Iris pigment epithelial cell (primary cell): ENCODE measurements at regions not wholly inside any gene's neighbourhood (a gene's known extent, or its start where the extent isn't known, plus 50 kb on each side); places are given as distances from the start of the nearest gene placed in this dataset.
"Not testable (repeated sequence)": the region's sequence is repeated elsewhere in the genome, so short reads cannot be mapped to it uniquely, and the experiment has no call there.

Experiments used
- DNase-seq: peaks from one replicate; pipeline ENCODE4 v3.0.0-alpha.2; 2011; ENCODE audit warnings: low read depth

- DNase-seq: peak; percentile 5
Observed at GRCh38 chr3:28575746-28576613, 227.4 kb upstream of the AZI2 start.

- DNase-seq: no peak
Observed at GRCh38 chr3:28576614-28577200, 228.1 kb upstream of the AZI2 start.

DNA sequence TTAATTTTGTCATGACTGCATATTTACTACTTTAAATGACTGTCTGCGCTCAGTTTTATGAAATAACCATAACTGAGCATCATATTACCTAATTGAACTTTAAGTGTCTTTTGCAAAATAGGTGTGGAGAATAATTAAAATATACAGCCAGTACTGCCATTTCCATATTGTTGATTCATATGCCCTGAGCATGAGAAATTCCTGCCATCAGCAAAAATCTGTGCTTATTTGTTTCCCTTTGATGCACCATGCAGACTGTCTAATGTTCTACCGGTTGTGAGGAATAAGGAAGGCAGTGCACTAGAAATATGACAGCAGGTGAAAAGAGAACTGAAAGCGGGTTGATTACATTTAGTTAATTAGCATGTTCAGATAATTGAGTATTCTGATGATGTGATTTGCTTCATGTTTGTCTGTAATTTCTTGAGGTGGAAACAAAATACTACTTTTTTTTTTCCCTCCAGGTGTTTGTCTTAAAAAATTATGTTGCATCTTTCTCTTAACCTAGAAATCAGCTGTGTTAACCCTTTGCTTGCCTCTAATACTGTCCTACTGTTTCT lies 229.4 kb upstream of the AZI2 start:
- no peak for DNase-seq

- no peak for DNase-seq
Observed at GRCh38 chr3:28586325-28586724, 237.7 kb upstream of the AZI2 start.

DNA sequence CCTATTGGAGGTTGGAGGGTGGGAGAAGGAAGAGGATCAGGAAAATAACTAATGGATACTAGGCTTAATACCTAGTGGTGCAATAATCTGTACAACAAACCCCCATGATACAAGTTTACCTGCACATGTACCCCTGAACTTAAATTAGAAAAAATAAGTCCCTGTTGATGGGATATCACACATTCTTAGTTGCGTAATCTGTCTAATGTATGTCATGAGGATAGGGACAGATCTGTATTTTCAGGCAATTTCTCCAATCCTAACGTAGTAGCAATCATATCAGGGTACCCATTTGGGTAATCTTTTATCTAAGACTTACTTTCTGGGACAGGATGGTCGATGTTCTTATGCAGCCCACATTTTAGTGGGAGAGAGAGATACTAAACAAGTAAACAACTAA lies 239.1 kb upstream of the AZI2 start:
- no peak for DNase-seq

DNA sequence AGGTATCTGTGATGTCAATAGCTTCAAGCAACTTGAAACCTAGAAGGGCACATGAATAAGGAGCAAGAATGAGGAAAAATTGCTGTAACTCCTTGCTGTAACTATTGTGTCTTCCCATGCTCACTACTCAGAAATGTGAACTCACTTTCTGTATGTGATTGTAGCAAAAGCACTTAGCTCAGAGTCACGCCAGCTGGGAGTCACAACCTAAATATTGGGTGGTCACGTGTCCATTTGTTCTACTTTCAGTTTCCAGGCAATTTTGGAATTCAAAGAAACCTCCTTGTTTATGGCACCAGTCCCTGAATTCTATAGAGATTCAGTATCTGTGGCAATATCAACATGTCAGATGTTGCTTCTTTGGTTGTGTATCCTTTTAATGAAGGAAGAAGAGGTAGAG lies 241.6 kb upstream of the AZI2 start:
- no peak for DNase-seq

GRCh38 chr3:28590860-28591259 lies 242.2 kb upstream of the AZI2 start:
- no peak for DNase-seq

- DNase-seq: no peak
Observed at GRCh38 chr3:28595372-28595771, 246.7 kb upstream of the AZI2 start.

GRCh38 chr3:28597452-28597851 lies 248.8 kb upstream of the AZI2 start:
- DNase-seq: no peak

GRCh38 chr3:28598165-28598564 lies 249.5 kb upstream of the AZI2 start:
- DNase-seq: no peak

DNA sequence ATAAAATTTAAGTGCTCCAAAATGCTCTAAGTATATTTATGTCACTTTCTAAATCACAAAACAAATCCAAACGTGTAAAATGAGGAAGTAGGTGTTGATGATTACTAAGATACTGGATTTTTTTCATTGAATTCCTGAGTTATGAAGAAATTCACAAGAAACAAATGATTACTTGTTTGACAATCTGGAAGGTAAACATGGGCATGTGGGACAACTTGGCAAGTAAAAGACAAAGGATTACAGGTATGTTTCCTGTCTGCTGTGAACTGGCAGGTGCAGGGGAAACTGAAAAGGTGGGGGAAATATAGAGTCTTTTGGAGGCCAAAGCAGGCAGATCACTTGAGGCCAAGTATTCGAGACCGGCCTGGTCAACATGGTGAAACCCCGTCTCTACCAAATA lies 252.7 kb upstream of the AZI2 start:
- no peak for DNase-seq

DNA sequence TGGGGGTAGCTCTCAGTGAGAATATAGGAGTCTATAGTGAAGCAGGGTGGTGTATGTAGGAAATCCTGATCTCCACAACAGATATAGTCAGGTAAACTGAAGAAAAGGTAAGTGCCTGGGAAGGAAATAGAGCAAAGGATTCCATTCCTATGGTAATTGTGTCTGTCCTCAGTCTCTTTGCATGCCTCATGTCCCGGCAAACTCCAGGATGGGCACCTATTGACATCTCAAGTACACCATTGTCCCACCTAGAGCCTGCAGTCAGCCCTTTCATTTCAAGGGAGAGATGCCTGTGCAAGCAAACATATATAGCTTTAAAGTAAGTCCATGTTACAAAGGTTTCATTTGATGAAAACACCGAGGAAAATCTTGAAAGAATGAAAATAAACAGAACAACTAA lies 257.7 kb upstream of the AZI2 start:
- no peak for DNase-seq

DNA sequence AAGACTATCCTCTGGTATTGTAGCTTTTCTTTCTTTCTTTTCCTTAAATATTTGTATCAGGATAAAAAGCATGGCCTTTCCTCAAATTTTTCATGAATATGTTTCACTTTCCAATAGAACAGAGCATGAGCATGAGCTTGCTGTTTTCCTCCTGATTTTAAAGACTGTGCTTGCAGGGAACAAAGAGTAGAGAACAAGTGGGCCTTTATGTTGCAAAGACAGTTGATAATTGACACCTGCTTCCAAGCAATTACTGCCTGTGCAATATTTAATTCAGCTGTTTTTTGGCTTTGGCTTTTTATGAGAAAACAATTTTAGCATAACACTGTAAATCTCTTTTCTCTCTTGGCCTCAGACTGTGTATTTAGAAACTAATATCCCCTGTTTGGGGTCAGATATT lies 263.6 kb upstream of the AZI2 start:
- DNase-seq: no peak

DNA sequence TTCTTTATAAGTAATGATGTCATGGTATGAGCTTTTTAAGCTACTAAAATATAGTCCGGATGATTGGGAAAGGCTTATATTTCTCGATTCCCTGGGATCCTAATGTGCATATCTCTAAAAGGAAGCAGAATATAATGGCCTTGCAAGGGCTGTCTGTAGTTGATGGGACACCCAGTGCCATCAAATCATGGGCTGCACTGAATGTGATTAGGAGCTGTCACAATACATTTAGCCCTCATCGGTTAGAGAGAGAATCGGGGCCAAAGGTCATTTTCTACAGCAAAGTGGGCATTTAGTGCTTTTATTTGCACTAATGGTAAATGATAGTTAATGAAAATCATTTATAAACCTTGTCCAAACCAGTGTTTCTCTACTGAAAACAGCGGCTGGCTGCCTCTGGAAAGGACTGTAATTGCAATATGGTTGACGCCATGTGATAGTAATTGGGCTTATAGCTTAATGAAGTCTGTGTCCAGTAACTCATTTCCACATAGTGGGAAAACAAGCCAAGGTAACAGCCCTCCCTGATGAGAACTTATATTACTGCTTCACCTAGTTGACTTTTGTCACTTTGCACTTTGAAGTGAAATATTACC lies 265.0 kb upstream of the AZI2 start:
- DNase-seq: no peak

DNA sequence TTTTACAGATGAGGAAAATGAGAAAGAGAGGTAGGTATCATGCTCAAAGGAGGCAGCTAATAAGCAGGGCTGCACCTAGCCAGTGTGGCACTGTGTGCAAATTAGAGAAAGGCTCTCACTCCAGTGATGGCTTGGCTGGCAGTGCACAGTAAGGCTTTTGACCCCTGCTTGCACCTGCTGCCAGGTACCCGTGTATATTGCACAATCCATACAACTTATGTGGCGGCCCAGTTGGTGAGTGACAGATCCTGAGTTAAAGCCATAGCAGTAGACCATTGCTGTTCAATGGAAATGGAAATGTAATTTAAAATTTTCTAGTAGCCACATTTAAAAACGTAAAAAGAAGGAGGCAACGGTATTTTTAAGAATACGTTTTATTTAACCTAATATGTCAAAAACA lies 266.4 kb upstream of the AZI2 start:
- no peak for DNase-seq

GRCh38 chr3:28615971-28616370 lies 267.3 kb upstream of the AZI2 start:
- no peak for DNase-seq

DNA sequence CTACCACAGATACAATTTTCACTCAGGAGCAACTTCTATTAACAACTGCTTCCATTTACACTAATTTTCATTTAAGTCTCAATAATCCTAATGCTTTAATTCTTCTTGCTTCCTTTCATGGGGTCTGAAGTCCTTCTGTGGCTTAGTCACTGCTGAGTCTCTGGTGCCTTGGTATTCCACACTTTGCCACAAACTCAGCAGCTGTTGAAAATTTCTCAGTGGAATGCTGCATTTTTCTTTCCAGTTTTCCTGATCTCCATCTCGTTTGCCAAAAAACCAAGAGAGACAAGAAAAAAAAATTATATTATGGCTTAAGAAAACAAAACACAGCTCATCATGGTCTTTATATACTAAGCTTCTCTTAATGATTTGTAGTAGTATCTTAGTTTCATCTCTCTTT lies 269.2 kb upstream of the AZI2 start:
- DNase-seq: no peak

- DNase-seq: no peak
Observed at GRCh38 chr3:28623106-28623505, 274.5 kb upstream of the AZI2 start.

- no peak for DNase-seq
Observed at GRCh38 chr3:28624084-28624483, 275.5 kb upstream of the AZI2 start.

- DNase-seq: not testable (repeated sequence)
Observed at GRCh38 chr3:28627843-28628242, 279.2 kb upstream of the AZI2 start.

DNA sequence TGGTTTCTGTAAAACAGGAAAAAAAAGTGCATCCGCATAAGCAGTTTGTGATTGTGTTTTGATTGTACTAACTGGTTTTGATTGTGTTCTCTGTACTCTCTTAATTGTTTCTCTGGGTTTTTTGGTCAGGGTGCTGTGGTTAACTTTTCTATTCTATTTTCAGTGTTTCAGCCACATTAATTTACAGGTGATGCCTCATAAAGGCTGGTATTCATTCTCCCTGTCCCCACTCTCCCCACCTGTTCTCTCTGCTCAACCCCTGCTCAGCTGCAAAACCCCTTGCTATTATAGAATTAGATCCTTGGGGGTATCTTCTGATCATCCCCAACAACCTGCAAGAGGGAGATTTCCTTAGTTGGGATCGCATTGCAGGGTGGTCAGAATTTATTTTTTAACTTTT lies 285.4 kb upstream of the AZI2 start:
- DNase-seq: no peak

DNA sequence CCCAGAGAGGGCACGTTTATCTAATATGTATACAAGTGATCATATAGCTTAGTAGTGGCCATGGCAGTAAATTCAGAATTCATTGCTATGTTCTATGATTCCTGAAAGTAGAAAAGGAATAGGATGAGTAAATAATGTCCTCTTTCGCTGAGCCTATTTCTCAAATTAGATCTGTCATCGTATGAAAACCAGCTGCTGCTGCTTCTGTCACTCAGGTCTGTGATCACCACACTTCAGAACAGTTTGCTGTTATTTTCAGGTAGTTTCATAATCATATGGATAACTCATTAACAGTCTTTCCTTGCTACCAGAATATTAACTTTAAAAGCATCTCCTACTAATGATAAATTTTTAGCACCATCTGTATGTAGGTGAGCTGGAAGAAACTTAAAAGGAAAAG lies 289.1 kb upstream of the AZI2 start:
- no peak for DNase-seq

DNA sequence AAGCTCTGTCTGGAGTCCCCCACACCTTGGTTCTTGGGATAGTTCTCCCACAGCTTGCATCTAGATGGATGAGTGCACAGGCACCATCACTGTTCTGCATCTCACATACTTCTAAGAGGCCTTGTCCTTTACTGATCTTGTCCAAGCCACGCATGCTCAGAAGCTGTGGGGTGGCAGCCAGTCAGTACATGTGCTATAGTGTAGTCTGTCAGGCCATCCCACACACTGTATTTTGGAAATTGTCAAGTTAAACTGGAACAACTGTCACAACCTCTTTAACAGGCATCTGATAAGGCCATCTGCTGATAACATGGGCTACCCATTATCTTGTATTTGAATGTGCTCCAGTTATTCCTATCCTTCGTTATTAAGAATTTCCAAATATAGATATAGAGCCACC lies 296.5 kb upstream of the AZI2 start:
- DNase-seq: no peak
